H1 (cell line): ENCODE measurements at regions not wholly inside any gene's neighbourhood (a gene's known extent, or its start where the extent isn't known, plus 50 kb on each side); places are given as distances from the start of the nearest gene placed in this dataset.

Experiments
- CHD1 ChIP-seq: IDR thresholded peaks from 2 replicates; pipeline ENCODE4 v1.6.1; 2012; ENCODE audit warnings: low read depth, low read length, improper control_type of control experiment
- CREB1 ChIP-seq: IDR thresholded peaks from 2 replicates; pipeline ENCODE4 v1.6.1; 2012; ENCODE audit warnings: inconsistent platforms
- GTF2F1 ChIP-seq: IDR thresholded peaks from 2 replicates; pipeline ENCODE4 v1.6.1; 2012; ENCODE audit warnings: low read depth, low read length, improper control_type of control experiment, borderline replicate concordance
- TAF7 ChIP-seq: optimal IDR thresholded peaks from 2 replicates; pipeline ENCODE3; 2011; ENCODE audit warnings: low read depth, mild to moderate bottlenecking, inconsistent platforms, low read length, moderate library complexity, borderline replicate concordance
- TBP ChIP-seq: IDR thresholded peaks from 2 replicates; pipeline ENCODE4 v1.6.1; 2011; ENCODE audit warnings: low read depth, low read length, improper control_type of control experiment

DNA sequence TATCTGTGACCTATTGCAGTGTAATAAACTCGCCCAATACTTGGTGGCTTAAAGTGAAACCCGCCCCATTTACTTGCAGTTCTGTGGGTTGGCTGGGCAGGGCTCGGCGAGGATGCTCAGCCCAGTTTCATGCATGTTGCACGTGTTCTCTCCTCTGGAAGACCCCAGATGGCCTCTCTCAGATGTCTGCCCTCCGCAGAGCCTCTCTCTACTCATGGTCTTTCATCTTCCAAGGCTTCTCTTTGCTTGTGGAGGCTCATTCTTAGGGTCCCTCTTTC is 251.4 kb downstream of the SOD2 start (continued):
- no peak for TF ChIP-seq TBP
- no peak for TF ChIP-seq TAF7
- no peak for TF ChIP-seq CREB1
- no peak for TF ChIP-seq GTF2F1
- TF ChIP-seq CHD1, result no peak
